Natural killer cell (primary cell): ENCODE measurements at regions not wholly inside any gene's neighbourhood (a gene's known extent, or its start where the extent isn't known, plus 50 kb on each side); places are given as distances from the start of the nearest gene placed in this dataset.

ENCODE experiments used
- ATAC-seq, 3 donors: fragments of 150-1000 bp in 2 of 3; fragments of 200-7000 bp in 1 of 3; cut with Tn5 transposase; 1 replicate in 1 of 3; 2 replicates in 2 of 3; pipeline ENCODE4 v1.10.0; 2021; ENCODE audit warnings: mild to moderate bottlenecking in 2 of 3, moderate library complexity in 2 of 3
- DNase-seq, 2 donors: peaks; one replicate each; pipeline versions ENCODE4 v3.0.0 to v3.0.0-alpha.2; 2013 to 2021; ENCODE audit warnings: mixed read lengths in 1 of 2
- H3K27ac ChIP-seq: one replicate; pipeline ENCODE4 v1.5.1; 2013; ENCODE audit warnings: mild to moderate bottlenecking, low read length
- H3K27me3 ChIP-seq: one replicate; pipeline ENCODE4 v1.6.1; 2013; ENCODE audit warnings: low read length; ENCODE audit not compliant: control insufficient read depth, insufficient read depth
- H3K36me3 ChIP-seq: one replicate; pipeline ENCODE4 v1.6.1; 2013; ENCODE audit warnings: low read length; ENCODE audit not compliant: control insufficient read depth, insufficient read depth
- H3K4me1 ChIP-seq: one replicate; pipeline ENCODE4 v1.6.1; 2013; ENCODE audit warnings: low read length; ENCODE audit not compliant: control insufficient read depth, insufficient read depth
- H3K4me3 ChIP-seq: one replicate; pipeline ENCODE4 v1.5.1; 2013; ENCODE audit warnings: low read length
- H3K9me3 ChIP-seq: one replicate; pipeline ENCODE4 v1.6.1; 2013; ENCODE audit warnings: low read length; ENCODE audit not compliant: control insufficient read depth, insufficient read depth
- H3K27ac Mint-ChIP-seq, 2 donors: one replicate each; pipeline ENCODE4 v1.8.0; 2022; ENCODE audit warnings: mild to moderate bottlenecking in 2 of 2, mixed read lengths in 2 of 2, moderate library complexity in 1 of 2
- H3K27me3 Mint-ChIP-seq, 2 donors: one replicate each; pipeline ENCODE4 v1.8.0; 2022; ENCODE audit warnings: low read depth in 2 of 2, mixed read lengths in 2 of 2
- H3K36me3 Mint-ChIP-seq: one replicate; pipeline ENCODE4 v1.8.0; 2022; ENCODE audit warnings: mixed read lengths
- H3K4me1 Mint-ChIP-seq, 2 donors: one replicate each; pipeline ENCODE4 v1.8.0; 2022; ENCODE audit warnings: mixed read lengths in 2 of 2
- H3K4me3 Mint-ChIP-seq: one replicate; pipeline ENCODE4 v1.8.0; 2022; ENCODE audit warnings: mild to moderate bottlenecking, moderate library complexity, mixed read lengths
- H3K9me3 Mint-ChIP-seq, 2 donors: one replicate each; pipeline ENCODE4 v1.8.0; 2022; ENCODE audit warnings: mixed read lengths in 2 of 2
- WGBS: methylation state at CpG from one replicate; pipeline ENCODE4 v1.1.7; 2013; ENCODE audit warnings: missing lambda C conversion rate; ENCODE audit not compliant: insufficient coverage; 5-methylcytosine and 5-hydroxymethylcytosine counted together
- intact Hi-C: fragments of 100-400 bp; cut with micrococcal nuclease; formaldehyde crosslinking; loops from one replicate; pipeline ENCODE4 v1.14.2; 2022
- TF ChIP-seq, protein P1 (sequence below): fragments of 200-600 bp; IDR thresholded peaks from one replicate; pipeline ENCODE4 v1.8.0; 2022; ENCODE audit warnings: antibody characterized with exemption

GRCh38 chr7:1348823-1349335 is 110.4 kb downstream of the MICALL2 start:
- Mint-ChIP-seq H3K36me3 (no peaks in the 10 kb centered on the region), H3K4me3 (no peak overlapping the region), H3K27ac (no peak overlapping the region), H3K9me3 (no peaks in the 10 kb centered on the region), H3K27me3 (peaks cover 0 to 6% of the 10 kb centered on the region in 2 donors), H3K4me1 (no peaks in the 10 kb centered on the region)
- TF ChIP-seq, protein P1, sequence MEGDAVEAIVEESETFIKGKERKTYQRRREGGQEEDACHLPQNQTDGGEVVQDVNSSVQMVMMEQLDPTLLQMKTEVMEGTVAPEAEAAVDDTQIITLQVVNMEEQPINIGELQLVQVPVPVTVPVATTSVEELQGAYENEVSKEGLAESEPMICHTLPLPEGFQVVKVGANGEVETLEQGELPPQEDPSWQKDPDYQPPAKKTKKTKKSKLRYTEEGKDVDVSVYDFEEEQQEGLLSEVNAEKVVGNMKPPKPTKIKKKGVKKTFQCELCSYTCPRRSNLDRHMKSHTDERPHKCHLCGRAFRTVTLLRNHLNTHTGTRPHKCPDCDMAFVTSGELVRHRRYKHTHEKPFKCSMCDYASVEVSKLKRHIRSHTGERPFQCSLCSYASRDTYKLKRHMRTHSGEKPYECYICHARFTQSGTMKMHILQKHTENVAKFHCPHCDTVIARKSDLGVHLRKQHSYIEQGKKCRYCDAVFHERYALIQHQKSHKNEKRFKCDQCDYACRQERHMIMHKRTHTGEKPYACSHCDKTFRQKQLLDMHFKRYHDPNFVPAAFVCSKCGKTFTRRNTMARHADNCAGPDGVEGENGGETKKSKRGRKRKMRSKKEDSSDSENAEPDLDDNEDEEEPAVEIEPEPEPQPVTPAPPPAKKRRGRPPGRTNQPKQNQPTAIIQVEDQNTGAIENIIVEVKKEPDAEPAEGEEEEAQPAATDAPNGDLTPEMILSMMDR = no peak
- H3K27me3 ChIP-seq = no peaks in the 10 kb centered on the region
- WGBS = 81% methylated on average over 18 of the region's 18 CpGs
- no peaks in the 10 kb centered on the region for H3K9me3 ChIP-seq
- no peak overlapping the region for H3K27ac ChIP-seq
- ATAC-seq (no peak), DNase-seq (no peak)
- intact Hi-C loops = no loop called here
- no peak overlapping the region for H3K4me3 ChIP-seq
- H3K4me1 ChIP-seq = no peaks in the 10 kb centered on the region
- H3K36me3 ChIP-seq = no peaks in the 10 kb centered on the region

GRCh38 chr7:1349351-1349761 is 109.9 kb downstream of the MICALL2 start:
- DNase-seq = no peak
- intact Hi-C loops = no loop called here
- H3K27ac Mint-ChIP-seq = no peak overlapping the region
- Histone ChIP-seq H3K4me3 (no peak overlapping the region), H3K9me3 (no peaks in the 10 kb centered on the region), H3K27me3 (no peaks in the 10 kb centered on the region), H3K4me1 (no peaks in the 10 kb centered on the region), H3K36me3 (no peaks in the 10 kb centered on the region), H3K27ac (no peak overlapping the region)
- WGBS = 81% methylated on average over 15 of the region's 15 CpGs
- no peak overlapping the region for H3K4me3 Mint-ChIP-seq
- TF ChIP-seq, protein P1 = no peak
- no peaks in the 10 kb centered on the region for H3K4me1 Mint-ChIP-seq
- H3K36me3 Mint-ChIP-seq = no peaks in the 10 kb centered on the region
- H3K27me3 Mint-ChIP-seq = peaks cover 0 to 6% of the 10 kb centered on the region in 2 donors
- no peak for ATAC-seq
- no peaks in the 10 kb centered on the region for H3K9me3 Mint-ChIP-seq

GRCh38 chr7:1351881-1352625 is 107.2 kb downstream of the MICALL2 start:
- no peak for DNase-seq
- H3K36me3 ChIP-seq = no peaks in the 10 kb centered on the region
- Mint-ChIP-seq H3K27ac (no peak overlapping the region), H3K9me3 (no peaks in the 10 kb centered on the region), H3K36me3 (no peaks in the 10 kb centered on the region), H3K27me3 (peaks cover 0 to 9% of the 10 kb centered on the region in 2 donors), H3K4me3 (no peak overlapping the region), H3K4me1 (no peaks in the 10 kb centered on the region)
- no peak overlapping the region for H3K27ac ChIP-seq
- no peak for ATAC-seq
- WGBS = 88% methylated on average over 30 of the region's 30 CpGs
- H3K4me3 ChIP-seq = no peak overlapping the region
- no peaks in the 10 kb centered on the region for H3K9me3 ChIP-seq
- TF ChIP-seq, protein P1 = no peak
- no peaks in the 10 kb centered on the region for H3K27me3 ChIP-seq
- intact Hi-C loops = no loop called here
- no peaks in the 10 kb centered on the region for H3K4me1 ChIP-seq
